Tibial nerve (tissue), 4 donors: ENCODE measurements at regions not wholly inside any gene's neighbourhood (a gene's known extent, or its start where the extent isn't known, plus 50 kb on each side); places are given as distances from the start of the nearest gene placed in this dataset.

ENCODE experiments used
- DNase-seq, 2 donors: peaks; one replicate each; pipeline ENCODE4 v3.0.0-alpha.2; 2019; ENCODE audit warnings: low spot score in 2 of 2
- H3K27ac ChIP-seq, 4 donors: fragments of 200-600 bp; sonication (generic) in 3 of 4; one replicate each; pipeline ENCODE4 v1.5.1; 2017 to 2019; ENCODE audit warnings: mild to moderate bottlenecking in 1 of 4
- H3K27me3 ChIP-seq, 2 donors: fragments of 200-600 bp; sonication (generic) in 1 of 2; one replicate each; pipeline versions ENCODE4 v1.5.1 to v1.6.0; 2017 to 2019
- H3K36me3 ChIP-seq, 3 donors: fragments of 200-600 bp; sonication (generic); one replicate each; pipeline ENCODE4 v1.5.1; 2018 to 2019
- H3K4me1 ChIP-seq, 4 donors: fragments of 200-600 bp; sonication (generic) in 3 of 4; one replicate each; pipeline ENCODE4 v1.5.1; 2017 to 2019
- H3K4me3 ChIP-seq, 4 donors: fragments of 200-600 bp; sonication (generic) in 3 of 4; one replicate each; pipeline ENCODE4 v1.5.1; 2017 to 2019; ENCODE audit warnings: mild to moderate bottlenecking in 1 of 4, moderate library complexity in 1 of 4
- H3K9me3 ChIP-seq, 4 donors: fragments of 200-600 bp; sonication (generic) in 3 of 4; one replicate each; pipeline ENCODE4 v1.5.1; 2017 to 2019
- CTCF ChIP-seq, 5 experiments: fragments of 200-600 bp in 3 of 5; fragments of 450-650 bp in 2 of 5; sonication (generic) in 3 of 5; IDR thresholded peaks; one replicate each; pipeline ENCODE4 v1.5.1; 2016 to 2019; ENCODE audit warnings: antibody characterized with exemption in 5 of 5, mild to moderate bottlenecking in 3 of 5, moderate library complexity in 2 of 5
- EP300 ChIP-seq, 2 donors: sonication (generic); formaldehyde crosslinking; IDR thresholded peaks; one replicate each; pipeline ENCODE4 v1.6.1; 2017; ENCODE audit warnings: antibody characterized with exemption in 2 of 2, mild to moderate bottlenecking in 1 of 2
- POLR2A ChIP-seq, 2 donors: fragments of 450-650 bp; IDR thresholded peaks; one replicate each; pipeline ENCODE4 v1.6.1; 2017; ENCODE audit warnings: antibody characterized with exemption in 2 of 2, mild to moderate bottlenecking in 2 of 2, moderate library complexity in 2 of 2
- WGBS, 2 donors: methylation state at CpG; one replicate each; pipeline ENCODE4 v1.1.5; 2018; 5-methylcytosine and 5-hydroxymethylcytosine counted together

DNA sequence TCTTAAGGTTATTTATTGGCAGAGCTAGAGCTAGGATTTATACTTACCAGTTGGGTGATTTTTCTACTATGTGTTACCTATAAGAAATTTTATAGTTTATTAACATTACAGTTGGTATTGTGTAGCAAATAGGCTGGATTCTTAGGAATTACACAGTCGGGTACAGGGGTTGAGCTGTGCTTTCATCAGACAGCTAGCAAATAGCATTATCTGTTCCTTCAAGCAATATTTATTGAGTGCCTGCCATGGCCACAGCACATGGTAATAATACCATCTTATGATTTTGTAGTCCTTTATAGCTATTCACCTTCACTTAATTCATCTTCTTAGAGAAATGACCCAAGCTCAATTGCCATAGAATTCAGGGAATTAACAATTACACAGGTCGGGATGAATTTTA lies 109.4 kb upstream of the PACRGL start:
- Histone ChIP-seq H3K4me1 (no peaks in the 10 kb centered on the region), H3K9me3 (no peaks in the 10 kb centered on the region), H3K27ac (no peak overlapping the region), H3K36me3 (no peaks in the 10 kb centered on the region), H3K4me3 (no peak overlapping the region), H3K27me3 (no peaks in the 10 kb centered on the region)
- no peak for TF ChIP-seq CTCF (IDR thresholded peaks at IDR 0.05)
- no peak for TF ChIP-seq POLR2A (IDR thresholded peaks at IDR 0.05)
- TF ChIP-seq EP300 (IDR thresholded peaks at IDR 0.05) = no peak
- WGBS, 2 donors = 90 to 93% methylated on average over 2 of the region's 2 CpGs
- DNase-seq = no peak

- DNase-seq = no peak
- H3K4me3 ChIP-seq = no peak overlapping the region
- H3K27me3 ChIP-seq = no peaks in the 10 kb centered on the region
- H3K9me3 ChIP-seq = no peaks in the 10 kb centered on the region
- no peak overlapping the region for H3K27ac ChIP-seq
- TF ChIP-seq CTCF (IDR thresholded peaks at IDR 0.05) (no peak), EP300 (IDR thresholded peaks at IDR 0.05) (no peak), POLR2A (IDR thresholded peaks at IDR 0.05) (no peak)
- 92% methylated on average over 2 of the region's 2 CpGs for whole genome bisulfite sequencing, 2 donors
- no peaks in the 10 kb centered on the region for H3K4me1 ChIP-seq
- H3K36me3 ChIP-seq = no peaks in the 10 kb centered on the region
Measured at GRCh38 chr4:20591571-20591970, 108.7 kb upstream of the PACRGL start.

DNA sequence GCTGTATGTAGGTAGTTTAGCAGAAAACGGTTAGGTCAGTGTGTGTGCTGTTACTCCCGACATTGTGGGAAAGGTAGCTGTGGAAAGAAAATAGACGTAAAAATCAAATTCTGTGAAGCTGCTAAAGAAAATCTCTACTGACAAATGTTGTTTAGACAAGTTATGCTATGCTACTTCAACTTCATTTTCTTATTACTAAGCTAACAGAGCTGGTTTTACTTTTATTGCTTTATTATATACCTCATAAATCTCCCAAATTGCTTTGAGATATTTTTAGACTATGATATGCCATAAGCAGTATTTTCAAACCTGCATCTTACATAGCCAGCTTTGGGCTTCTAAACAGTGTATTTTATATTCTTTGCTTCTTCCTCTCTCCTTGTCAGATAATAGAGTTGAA lies 108.2 kb upstream of the PACRGL start:
- H3K27ac ChIP-seq = no peak overlapping the region
- no peak for TF ChIP-seq CTCF (IDR thresholded peaks at IDR 0.05)
- TF ChIP-seq POLR2A (IDR thresholded peaks at IDR 0.05) = no peak
- TF ChIP-seq EP300 (IDR thresholded peaks at IDR 0.05) = no peak
- no peak overlapping the region for H3K4me3 ChIP-seq
- no peaks in the 10 kb centered on the region for H3K27me3 ChIP-seq
- H3K9me3 ChIP-seq = no peaks in the 10 kb centered on the region
- WGBS, 2 donors = 75 to 79% methylated on average over 3 of the region's 3 CpGs
- no peaks in the 10 kb centered on the region for H3K36me3 ChIP-seq
- no peak for DNase-seq
- no peaks in the 10 kb centered on the region for H3K4me1 ChIP-seq

DNA sequence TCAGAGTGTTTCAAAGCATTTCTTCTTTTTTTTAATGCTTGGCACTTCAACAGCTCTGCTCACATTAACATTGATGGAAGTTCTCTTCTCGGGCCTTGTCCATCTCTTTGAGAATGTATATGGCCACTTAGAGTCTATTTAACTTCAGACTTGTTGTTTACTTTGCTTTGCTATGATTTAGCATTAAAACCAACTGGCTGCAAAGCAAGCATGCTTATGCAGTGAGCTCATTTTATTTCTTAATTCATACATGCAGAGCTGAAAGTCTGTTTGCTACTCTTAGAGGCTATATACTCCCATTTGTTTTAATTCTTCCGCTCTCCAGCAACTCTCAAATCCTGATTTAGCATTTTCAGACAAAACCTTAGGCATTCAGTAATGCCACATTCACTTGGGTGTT lies 107.6 kb upstream of the PACRGL start:
- no peak for DNase-seq
- Histone ChIP-seq H3K4me3 (no peak overlapping the region), H3K27ac (peak overlapping the region in 1 of 4 donors; percentile 28), H3K36me3 (peaks cover 0 to 4% (median 0%) of the 10 kb centered on the region in 3 donors), H3K9me3 (no peaks in the 10 kb centered on the region), H3K27me3 (no peaks in the 10 kb centered on the region), H3K4me1 (no peaks in the 10 kb centered on the region)
- TF ChIP-seq EP300 (IDR thresholded peaks at IDR 0.05) = no peak
- no peak for TF ChIP-seq POLR2A (IDR thresholded peaks at IDR 0.05)
- 39 to 42% methylated on average over 2 of the region's 2 CpGs for WGBS, 2 donors

GRCh38 chr4:20598626-20599025 lies 101.6 kb upstream of the PACRGL start:
- whole genome bisulfite sequencing, 2 donors = 35 to 42% methylated on average over 4 of the region's 4 CpGs
- H3K36me3 ChIP-seq = peaks cover 0 to 18% (median 0%) of the 10 kb centered on the region in 3 donors
- no peak overlapping the region for H3K4me3 ChIP-seq
- no peak for DNase-seq
- H3K4me1 ChIP-seq = peaks cover 0 to 6% (median 0%) of the 10 kb centered on the region in 4 donors
- no peaks in the 10 kb centered on the region for H3K27me3 ChIP-seq
- peak overlapping the region in 1 of 4 donors; percentile 64 for H3K27ac ChIP-seq
- H3K9me3 ChIP-seq = no peaks in the 10 kb centered on the region
- no peak for TF ChIP-seq EP300 (IDR thresholded peaks at IDR 0.05)
- TF ChIP-seq CTCF (IDR thresholded peaks at IDR 0.05) = no peak
- TF ChIP-seq POLR2A (IDR thresholded peaks at IDR 0.05) = no peak
